ENCODE measurements at regions not wholly inside any gene's neighbourhood (a gene's known extent, or its start where the extent isn't known, plus 50 kb on each side); places are given as distances from the start of the nearest gene placed in this dataset.

GRCh38 chr4:67355806-67356205, 189.5 kb downstream of the CENPC start:
- no peaks in the 10 kb centered on the region for H3K79me2 ChIP-seq (ENCODE audit: insufficient read depth, low read depth, low read length)
- no peaks in the 10 kb centered on the region for H3K36me3 ChIP-seq (ENCODE audit: insufficient read depth, low read length)
- no peaks in the 10 kb centered on the region for H4K20me1 ChIP-seq (ENCODE audit: insufficient read depth, low read length)
- TF ChIP-seq CTCF (conservative IDR thresholded peaks at IDR 0.05; ENCODE audit: low read length), result no peak
- no peak for TF ChIP-seq EZH2phosphoT487 (IDR thresholded peaks at IDR 0.05; ENCODE audit: borderline replicate concordance, low read depth, low read length)
- CTCF ChIA-PET (ENCODE audit: unreplicated experiment), result no interaction called here
- DNase-seq (ENCODE audit: low spot score), result no peak
- no peak overlapping the region for H3K4me2 ChIP-seq (ENCODE audit: low read length)
- H3K27ac ChIP-seq (ENCODE audit: low read depth, low read length, poor library complexity, severe bottlenecking), result no peak overlapping the region
- BruUV-seq (replicated peaks), result no TSS peak
- H3K9me3 ChIP-seq (ENCODE audit: low read length), result no peaks in the 10 kb centered on the region
- H3K9me2 ChIP-seq (ENCODE audit: insufficient read depth, low read length), result no peaks in the 10 kb centered on the region
- no peaks in the 10 kb centered on the region for H3K4me1 ChIP-seq (ENCODE audit: insufficient read depth, low read length, poor library complexity, severe bottlenecking)
- no peak overlapping the region for H2AFZ ChIP-seq (ENCODE audit: low read length)
- POLR2A ChIA-PET, result no interaction called here
- intact Hi-C loops (cut with micrococcal nuclease; ENCODE audit: unreplicated experiment), result no loop called here
- no peak overlapping the region for H3K4me3 ChIP-seq (ENCODE audit: low read depth, low read length, poor library complexity, severe bottlenecking)

GRCh38 chr4:67346654-67347053, 198.6 kb downstream of the CENPC start:
- no peak for DNase-seq (ENCODE audit: low spot score)
- H3K4me2 ChIP-seq (ENCODE audit: low read length), result no peak overlapping the region
- no peaks in the 10 kb centered on the region for H4K20me1 ChIP-seq (ENCODE audit: insufficient read depth, low read length)
- no peaks in the 10 kb centered on the region for H3K36me3 ChIP-seq (ENCODE audit: insufficient read depth, low read length)
- no peak overlapping the region for H2AFZ ChIP-seq (ENCODE audit: low read length)
- POLR2A ChIA-PET, result interaction anchor here (0.7 kb wide), 1 partner anchor 371 kb away, joined by 5 read pairs; no protein-coding TSS in a partner anchor
- no peaks in the 10 kb centered on the region for H3K9me2 ChIP-seq (ENCODE audit: insufficient read depth, low read length)
- CTCF ChIA-PET (ENCODE audit: unreplicated experiment), result no interaction called here
- BruUV-seq (replicated peaks), result no TSS peak
- no peak for TF ChIP-seq EZH2phosphoT487 (IDR thresholded peaks at IDR 0.05; ENCODE audit: borderline replicate concordance, low read depth, low read length)
- no peak for TF ChIP-seq CTCF (conservative IDR thresholded peaks at IDR 0.05; ENCODE audit: low read length)
- H3K4me1 ChIP-seq (ENCODE audit: insufficient read depth, low read length, poor library complexity, severe bottlenecking), result no peaks in the 10 kb centered on the region
- H3K27ac ChIP-seq (ENCODE audit: low read depth, low read length, poor library complexity, severe bottlenecking), result no peak overlapping the region
- no peak overlapping the region for H3K4me3 ChIP-seq (ENCODE audit: low read depth, low read length, poor library complexity, severe bottlenecking)
- intact Hi-C loops (cut with micrococcal nuclease; ENCODE audit: unreplicated experiment), result no loop called here
- H3K9me3 ChIP-seq (ENCODE audit: low read length), result no peaks in the 10 kb centered on the region
- no peaks in the 10 kb centered on the region for H3K79me2 ChIP-seq (ENCODE audit: insufficient read depth, low read depth, low read length)

- BruUV-seq (replicated peaks), result no TSS peak
- Histone ChIP-seq H3K27ac (ENCODE audit: low read depth, low read length, poor library complexity, severe bottlenecking) (no peak overlapping the region), H3K4me3 (ENCODE audit: low read depth, low read length, poor library complexity, severe bottlenecking) (no peak overlapping the region), H3K4me1 (ENCODE audit: insufficient read depth, low read length, poor library complexity, severe bottlenecking) (no peaks in the 10 kb centered on the region), H4K20me1 (ENCODE audit: insufficient read depth, low read length) (no peaks in the 10 kb centered on the region), H2AFZ (ENCODE audit: low read length) (no peak overlapping the region), H3K9me3 (ENCODE audit: low read length) (no peaks in the 10 kb centered on the region), H3K79me2 (ENCODE audit: insufficient read depth, low read depth, low read length) (no peaks in the 10 kb centered on the region), H3K9me2 (ENCODE audit: insufficient read depth, low read length) (no peaks in the 10 kb centered on the region), H3K4me2 (ENCODE audit: low read length) (no peak overlapping the region), H3K36me3 (ENCODE audit: insufficient read depth, low read length) (no peaks in the 10 kb centered on the region)
- no peak for DNase-seq (ENCODE audit: low spot score)
- intact Hi-C loops (cut with micrococcal nuclease; ENCODE audit: unreplicated experiment), result no loop called here
- no peak for TF ChIP-seq EZH2phosphoT487 (IDR thresholded peaks at IDR 0.05; ENCODE audit: borderline replicate concordance, low read depth, low read length)
- TF ChIP-seq CTCF (conservative IDR thresholded peaks at IDR 0.05; ENCODE audit: low read length), result no peak
- CTCF ChIA-PET (ENCODE audit: unreplicated experiment), result no interaction called here
- POLR2A ChIA-PET, result interaction anchor here (0.6 kb wide), 1 partner anchor 12 kb away, joined by 4 read pairs; no protein-coding TSS in a partner anchor
These were observed 200.5 kb downstream of the CENPC start for GRCh38 chr4:67344594-67345380.

Data from OCI-LY7 (cell line).